BE2C (cell line): ENCODE measurements at regions not wholly inside any gene's neighbourhood (a gene's known extent, or its start where the extent isn't known, plus 50 kb on each side); places are given as distances from the start of the nearest gene placed in this dataset.

Source experiments
- DNase-seq: peaks from one replicate; pipeline ENCODE4 v3.0.0-alpha.2; 2020
- H3K27me3 ChIP-seq: fragments of 250-450 bp; sonication (Bioruptor Pico); 2 replicates; pipeline ENCODE4 v1.5.1; 2020; ENCODE audit warnings: mild to moderate bottlenecking
- H3K36me3 ChIP-seq: fragments of 250-450 bp; sonication (Bioruptor Pico); 2 replicates; pipeline ENCODE4 v1.5.1; 2020; ENCODE audit warnings: mild to moderate bottlenecking
- H3K4me1 ChIP-seq: fragments of 250-450 bp; sonication (Bioruptor Pico); 2 replicates; pipeline ENCODE4 v1.5.1; 2020
- H3K4me3 ChIP-seq: 2 replicates; pipeline ENCODE4 v1.5.1; 2011; ENCODE audit warnings: low read depth, low read length
- H3K9me3 ChIP-seq: fragments of 250-450 bp; sonication (Bioruptor Pico); 2 replicates; pipeline ENCODE4 v1.5.1; 2020
- CTCF ChIP-seq: IDR thresholded peaks from 2 replicates; pipeline ENCODE4 v1.5.1; 2012; ENCODE audit warnings: mild to moderate bottlenecking, low read depth, low read length

- Histone ChIP-seq H3K9me3 (no peaks in the 10 kb centered on the region), H3K27me3 (no peaks in the 10 kb centered on the region), H3K4me3 (no peak overlapping the region), H3K36me3 (no peaks in the 10 kb centered on the region), H3K4me1 (no peaks in the 10 kb centered on the region)
- no peak for DNase-seq
- no peak for TF ChIP-seq CTCF
Observed at GRCh38 chr1:5009376-5010065, 355.1 kb downstream of the AJAP1 start.

- Histone ChIP-seq H3K9me3 (no peaks in the 10 kb centered on the region), H3K4me3 (no peak overlapping the region), H3K27me3 (no peaks in the 10 kb centered on the region), H3K36me3 (no peaks in the 10 kb centered on the region), H3K4me1 (no peaks in the 10 kb centered on the region)
- no peak for DNase-seq
- TF ChIP-seq CTCF = no peak
Observed at GRCh38 chr1:5005171-5005570, 350.8 kb downstream of the AJAP1 start.

- H3K4me3 ChIP-seq = no peak overlapping the region
- TF ChIP-seq CTCF = no peak
- H3K4me1 ChIP-seq = no peaks in the 10 kb centered on the region
- no peak for DNase-seq
- H3K9me3 ChIP-seq = no peaks in the 10 kb centered on the region
- H3K27me3 ChIP-seq = no peaks in the 10 kb centered on the region
- H3K36me3 ChIP-seq = no peaks in the 10 kb centered on the region
Observed at GRCh38 chr1:5002676-5003075, 348.3 kb downstream of the AJAP1 start.

- no peak for DNase-seq
- Histone ChIP-seq H3K9me3 (no peaks in the 10 kb centered on the region), H3K4me1 (no peaks in the 10 kb centered on the region), H3K4me3 (no peak overlapping the region), H3K36me3 (no peaks in the 10 kb centered on the region), H3K27me3 (no peaks in the 10 kb centered on the region)
- no peak for TF ChIP-seq CTCF
Observed at GRCh38 chr1:5001466-5001865, 347.1 kb downstream of the AJAP1 start.

- Histone ChIP-seq H3K4me3 (no peak overlapping the region), H3K36me3 (no peaks in the 10 kb centered on the region), H3K27me3 (no peaks in the 10 kb centered on the region), H3K9me3 (no peaks in the 10 kb centered on the region), H3K4me1 (no peaks in the 10 kb centered on the region)
- no peak for DNase-seq
- no peak for TF ChIP-seq CTCF
Observed at GRCh38 chr1:4986306-4986705, 331.9 kb downstream of the AJAP1 start.

- Histone ChIP-seq H3K4me3 (no peak overlapping the region), H3K9me3 (no peaks in the 10 kb centered on the region), H3K36me3 (no peaks in the 10 kb centered on the region), H3K4me1 (no peaks in the 10 kb centered on the region), H3K27me3 (no peaks in the 10 kb centered on the region)
- no peak for DNase-seq
- TF ChIP-seq CTCF = no peak
Observed at GRCh38 chr1:4984841-4985240, 330.4 kb downstream of the AJAP1 start.
